ENCODE measurements at regions not wholly inside any gene's neighbourhood (a gene's known extent, or its start where the extent isn't known, plus 50 kb on each side); places are given as distances from the start of the nearest gene placed in this dataset.

DNA sequence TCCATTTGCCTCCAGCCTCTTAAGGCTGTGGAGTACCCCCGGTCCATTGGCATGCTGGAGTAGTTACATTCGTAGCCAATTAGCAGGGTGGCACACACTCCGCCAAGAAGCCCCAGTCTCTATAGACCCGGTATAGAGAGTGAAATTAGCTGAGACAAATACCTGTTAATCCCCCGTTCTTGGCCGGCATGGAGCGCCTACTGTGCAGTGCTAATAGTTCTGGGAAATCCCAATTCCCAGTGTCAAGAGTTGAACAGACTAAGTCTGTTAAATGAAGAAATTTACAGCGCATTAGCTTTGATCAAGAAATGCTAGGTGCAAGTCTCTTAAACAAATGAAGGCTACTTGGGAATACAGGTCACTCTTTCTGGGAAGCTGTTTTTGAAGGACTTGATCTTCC, 127.8 kb upstream of the ARX start:
- TF ChIP-seq CTCF (IDR thresholded peaks at IDR 0.05), result no peak
- TF ChIP-seq POLR2A (IDR thresholded peaks at IDR 0.05), result no peak
